RWPE2 (cell line): ENCODE measurements at regions not wholly inside any gene's neighbourhood (a gene's known extent, or its start where the extent isn't known, plus 50 kb on each side); places are given as distances from the start of the nearest gene placed in this dataset.

ENCODE experiments used
- ATAC-seq: fragments of 200-7000 bp; cut with Tn5 transposase; 3 replicates; pipeline ENCODE4 v1.9.1; 2021; ENCODE audit warnings: low read depth
- DNase-seq: peaks from one replicate; pipeline ENCODE4 v3.0.0-alpha.2; 2020; ENCODE audit warnings: low spot score
- H3K27ac ChIP-seq: fragments of 450-650 bp; 2 replicates; pipeline ENCODE4 v1.5.1; 2017; ENCODE audit warnings: mild to moderate bottlenecking; ENCODE audit not compliant: poor library complexity, severe bottlenecking
- H3K27me3 ChIP-seq: fragments of 250-450 bp; sonication (Bioruptor Pico); 2 replicates; pipeline ENCODE4 v1.5.1; 2021; ENCODE audit warnings: mild to moderate bottlenecking, moderate library complexity; ENCODE audit not compliant: insufficient read depth, poor library complexity, severe bottlenecking
- H3K36me3 ChIP-seq: fragments of 250-450 bp; sonication (Bioruptor Pico); 2 replicates; pipeline ENCODE4 v1.5.1; 2020; ENCODE audit warnings: low read depth, mild to moderate bottlenecking, moderate library complexity
- H3K4me1 ChIP-seq: fragments of 250-450 bp; sonication (Bioruptor Pico); 2 replicates; pipeline ENCODE4 v1.5.1; 2021; ENCODE audit warnings: mild to moderate bottlenecking, moderate library complexity; ENCODE audit not compliant: insufficient read depth, poor library complexity, severe bottlenecking
- H3K4me3 ChIP-seq: fragments of 250-450 bp; sonication (Bioruptor Pico); 2 replicates; pipeline ENCODE4 v1.5.1; 2021; ENCODE audit warnings: mild to moderate bottlenecking, moderate library complexity; ENCODE audit not compliant: severe bottlenecking
- H3K9me3 ChIP-seq: fragments of 250-450 bp; sonication (Bioruptor Pico); 2 replicates; pipeline ENCODE4 v1.5.1; 2021; ENCODE audit warnings: mild to moderate bottlenecking, moderate library complexity; ENCODE audit not compliant: severe bottlenecking
- TF ChIP-seq, protein P1 (sequence below): fragments of 450-650 bp; IDR thresholded peaks from one replicate; pipeline ENCODE4 v1.5.1; 2017; ENCODE audit warnings: mild to moderate bottlenecking, moderate library complexity; ENCODE audit not compliant: poor library complexity, severe bottlenecking

- DNase-seq (no peak), ATAC-seq (no peak)
- H3K4me3 ChIP-seq: no peak overlapping the region
- H3K36me3 ChIP-seq: no peaks in the 10 kb centered on the region
- H3K9me3 ChIP-seq: no peaks in the 10 kb centered on the region
- TF ChIP-seq, protein P1, sequence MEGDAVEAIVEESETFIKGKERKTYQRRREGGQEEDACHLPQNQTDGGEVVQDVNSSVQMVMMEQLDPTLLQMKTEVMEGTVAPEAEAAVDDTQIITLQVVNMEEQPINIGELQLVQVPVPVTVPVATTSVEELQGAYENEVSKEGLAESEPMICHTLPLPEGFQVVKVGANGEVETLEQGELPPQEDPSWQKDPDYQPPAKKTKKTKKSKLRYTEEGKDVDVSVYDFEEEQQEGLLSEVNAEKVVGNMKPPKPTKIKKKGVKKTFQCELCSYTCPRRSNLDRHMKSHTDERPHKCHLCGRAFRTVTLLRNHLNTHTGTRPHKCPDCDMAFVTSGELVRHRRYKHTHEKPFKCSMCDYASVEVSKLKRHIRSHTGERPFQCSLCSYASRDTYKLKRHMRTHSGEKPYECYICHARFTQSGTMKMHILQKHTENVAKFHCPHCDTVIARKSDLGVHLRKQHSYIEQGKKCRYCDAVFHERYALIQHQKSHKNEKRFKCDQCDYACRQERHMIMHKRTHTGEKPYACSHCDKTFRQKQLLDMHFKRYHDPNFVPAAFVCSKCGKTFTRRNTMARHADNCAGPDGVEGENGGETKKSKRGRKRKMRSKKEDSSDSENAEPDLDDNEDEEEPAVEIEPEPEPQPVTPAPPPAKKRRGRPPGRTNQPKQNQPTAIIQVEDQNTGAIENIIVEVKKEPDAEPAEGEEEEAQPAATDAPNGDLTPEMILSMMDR: no peak
- H3K27ac ChIP-seq: no peak overlapping the region
- no peaks in the 10 kb centered on the region for H3K4me1 ChIP-seq
- H3K27me3 ChIP-seq: peaks cover 15% of the 10 kb centered on the region
Observed at GRCh38 chr5:2598503-2598902, 153.0 kb downstream of the IRX2 start.

- no peak for DNase-seq
- TF ChIP-seq, protein P1: no peak
- ATAC-seq: no peak
- Histone ChIP-seq H3K27ac (no peak overlapping the region), H3K4me3 (no peak overlapping the region), H3K4me1 (no peaks in the 10 kb centered on the region), H3K27me3 (peaks cover 25% of the 10 kb centered on the region), H3K9me3 (no peaks in the 10 kb centered on the region), H3K36me3 (no peaks in the 10 kb centered on the region)
Observed at GRCh38 chr5:2594701-2595100, 156.8 kb downstream of the IRX2 start.

- DNase-seq (no peak), ATAC-seq (no peak)
- Histone ChIP-seq H3K36me3 (no peaks in the 10 kb centered on the region), H3K4me1 (no peaks in the 10 kb centered on the region), H3K27me3 (peaks cover 18% of the 10 kb centered on the region), H3K9me3 (no peaks in the 10 kb centered on the region), H3K4me3 (no peak overlapping the region), H3K27ac (no peak overlapping the region)
- TF ChIP-seq, protein P1: no peak
Observed at GRCh38 chr5:2592766-2593165, 158.7 kb downstream of the IRX2 start.

- TF ChIP-seq, protein P1: no peak
- no peaks in the 10 kb centered on the region for H3K9me3 ChIP-seq
- no peaks in the 10 kb centered on the region for H3K4me1 ChIP-seq
- peaks cover 16% of the 10 kb centered on the region for H3K27me3 ChIP-seq
- no peak overlapping the region for H3K4me3 ChIP-seq
- no peaks in the 10 kb centered on the region for H3K36me3 ChIP-seq
- peak; percentile 72 for ATAC-seq
- H3K27ac ChIP-seq: no peak overlapping the region
- DNase-seq: no peak
Observed at GRCh38 chr5:2591777-2592453, 159.6 kb downstream of the IRX2 start.

DNA sequence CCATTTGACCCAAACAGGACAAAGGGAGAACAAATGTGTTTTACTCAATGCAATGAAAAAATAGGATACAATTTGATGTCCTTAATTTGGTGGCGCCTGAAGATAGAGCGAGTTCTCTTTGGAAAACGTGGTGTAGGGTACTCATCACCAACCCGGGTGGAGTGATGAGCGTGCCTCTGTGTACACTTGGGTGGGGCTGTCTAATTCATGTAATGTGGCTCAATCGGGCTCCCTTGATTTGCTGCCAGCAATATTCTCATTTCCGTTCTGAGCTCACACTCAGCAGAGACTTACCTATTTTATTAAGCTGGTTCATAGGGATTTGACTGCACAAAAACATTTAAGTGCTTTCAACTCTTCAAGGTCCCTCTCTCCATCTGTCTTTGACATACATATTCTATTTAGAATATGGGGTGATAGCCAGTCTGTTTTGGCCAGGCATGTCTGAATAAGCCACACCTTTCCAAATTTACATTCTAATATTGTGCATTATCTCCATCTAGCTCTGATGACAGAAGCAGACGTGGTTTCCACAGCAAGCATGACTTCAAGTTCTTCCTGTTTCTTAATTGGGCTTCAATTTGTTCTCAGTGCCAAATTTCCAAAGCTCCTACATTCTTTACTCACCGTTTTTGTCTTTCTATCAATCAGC, 162.5 kb downstream of the IRX2 start:
- no peaks in the 10 kb centered on the region for H3K4me1 ChIP-seq
- H3K9me3 ChIP-seq: no peaks in the 10 kb centered on the region
- peaks cover 16% of the 10 kb centered on the region for H3K27me3 ChIP-seq
- H3K4me3 ChIP-seq: no peak overlapping the region
- TF ChIP-seq, protein P1: no peak
- ATAC-seq: no peak
- no peak overlapping the region for H3K27ac ChIP-seq
- DNase-seq: no peak
- H3K36me3 ChIP-seq: no peaks in the 10 kb centered on the region
